ENCODE measurements at regions not wholly inside any gene's neighbourhood (a gene's known extent, or its start where the extent isn't known, plus 50 kb on each side); places are given as distances from the start of the nearest gene placed in this dataset.

DNA sequence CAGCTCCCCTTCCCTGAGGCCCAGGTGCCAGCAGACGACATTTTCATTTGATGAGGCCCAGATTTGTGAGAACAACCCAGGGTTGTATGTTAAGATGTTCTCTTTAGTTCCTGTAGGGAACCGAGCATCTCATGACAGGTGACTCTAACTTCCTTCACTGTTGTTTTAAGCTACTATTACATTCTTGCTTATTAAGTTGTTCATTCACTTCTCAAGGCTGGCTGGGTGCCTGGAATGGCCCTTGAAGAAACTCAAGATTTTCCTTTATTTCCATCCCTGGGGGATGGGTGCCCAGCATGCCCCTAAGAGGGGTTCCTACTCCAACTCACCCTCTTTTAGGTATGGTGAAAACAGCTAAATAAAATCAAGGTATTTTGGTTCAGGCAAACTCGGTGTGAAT lies 111.5 kb upstream of the SYNDIG1 start:
- TF ChIP-seq, protein P1, sequence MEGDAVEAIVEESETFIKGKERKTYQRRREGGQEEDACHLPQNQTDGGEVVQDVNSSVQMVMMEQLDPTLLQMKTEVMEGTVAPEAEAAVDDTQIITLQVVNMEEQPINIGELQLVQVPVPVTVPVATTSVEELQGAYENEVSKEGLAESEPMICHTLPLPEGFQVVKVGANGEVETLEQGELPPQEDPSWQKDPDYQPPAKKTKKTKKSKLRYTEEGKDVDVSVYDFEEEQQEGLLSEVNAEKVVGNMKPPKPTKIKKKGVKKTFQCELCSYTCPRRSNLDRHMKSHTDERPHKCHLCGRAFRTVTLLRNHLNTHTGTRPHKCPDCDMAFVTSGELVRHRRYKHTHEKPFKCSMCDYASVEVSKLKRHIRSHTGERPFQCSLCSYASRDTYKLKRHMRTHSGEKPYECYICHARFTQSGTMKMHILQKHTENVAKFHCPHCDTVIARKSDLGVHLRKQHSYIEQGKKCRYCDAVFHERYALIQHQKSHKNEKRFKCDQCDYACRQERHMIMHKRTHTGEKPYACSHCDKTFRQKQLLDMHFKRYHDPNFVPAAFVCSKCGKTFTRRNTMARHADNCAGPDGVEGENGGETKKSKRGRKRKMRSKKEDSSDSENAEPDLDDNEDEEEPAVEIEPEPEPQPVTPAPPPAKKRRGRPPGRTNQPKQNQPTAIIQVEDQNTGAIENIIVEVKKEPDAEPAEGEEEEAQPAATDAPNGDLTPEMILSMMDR (IDR thresholded peaks at IDR 0.05): no peak
- TF ChIP-seq POLR2A (IDR thresholded peaks at IDR 0.05): no peak

Data from Peyer's patch (tissue), 4 donors.